Osteocyte (in vitro differentiated cells): ENCODE measurements at regions not wholly inside any gene's neighbourhood (a gene's known extent, or its start where the extent isn't known, plus 50 kb on each side); places are given as distances from the start of the nearest gene placed in this dataset.
A peak's percentile ranks its signal among the peaks of the same experiment; 100 is the strongest.

Experiments
- DNase-seq: peaks from one replicate; pipeline ENCODE4 v3.0.0; 2021; ENCODE audit warnings: mixed read lengths; ENCODE audit not compliant: unreplicated experiment; ENCODE audit errors: extremely low spot score
- H3K27ac Mint-ChIP-seq: one replicate; pipeline ENCODE4 v1.8.0; 2021; ENCODE audit warnings: mild to moderate bottlenecking, mixed read lengths; ENCODE audit not compliant: unreplicated experiment
- H3K27me3 Mint-ChIP-seq: one replicate; pipeline ENCODE4 v1.8.0; 2021; ENCODE audit warnings: mixed read lengths; ENCODE audit not compliant: unreplicated experiment
- H3K36me3 Mint-ChIP-seq: one replicate; pipeline ENCODE4 v1.8.0; 2021; ENCODE audit warnings: mixed read lengths; ENCODE audit not compliant: unreplicated experiment
- H3K4me1 Mint-ChIP-seq: one replicate; pipeline ENCODE4 v1.8.0; 2021; ENCODE audit warnings: mixed read lengths; ENCODE audit not compliant: unreplicated experiment
- H3K4me3 Mint-ChIP-seq: one replicate; pipeline ENCODE4 v1.8.0; 2021; ENCODE audit warnings: mild to moderate bottlenecking, moderate library complexity, mixed read lengths; ENCODE audit not compliant: unreplicated experiment
- H3K9me3 Mint-ChIP-seq: one replicate; pipeline ENCODE4 v1.8.0; 2021; ENCODE audit warnings: mixed read lengths; ENCODE audit not compliant: unreplicated experiment
- TF ChIP-seq, protein P1 (sequence below): fragments of 200-600 bp; sonication (generic); IDR thresholded peaks from 2 replicates; pipeline ENCODE4 v1.5.0; 2021; ENCODE audit warnings: antibody characterized with exemption, mild to moderate bottlenecking, moderate library complexity

DNA sequence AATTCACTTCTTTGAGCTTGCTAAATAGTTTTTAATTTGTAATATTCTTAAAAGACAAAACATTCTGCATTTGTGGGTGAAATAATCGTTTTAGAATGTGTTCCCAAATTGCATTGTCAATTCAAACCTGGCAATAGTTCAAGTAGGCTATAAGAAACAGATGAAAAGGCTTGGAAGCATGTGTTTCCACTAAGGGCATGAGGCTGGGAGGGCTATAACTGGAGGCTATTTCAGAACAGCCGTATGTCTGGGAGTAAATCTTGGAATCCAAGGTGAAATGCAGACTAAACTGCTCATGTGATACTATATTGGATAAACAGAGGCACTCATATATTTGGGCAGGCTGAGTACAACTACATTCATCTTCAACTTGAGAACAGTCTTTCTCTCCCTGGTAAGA is 117.4 kb upstream of the GRPR start:
- TF ChIP-seq, protein P1, sequence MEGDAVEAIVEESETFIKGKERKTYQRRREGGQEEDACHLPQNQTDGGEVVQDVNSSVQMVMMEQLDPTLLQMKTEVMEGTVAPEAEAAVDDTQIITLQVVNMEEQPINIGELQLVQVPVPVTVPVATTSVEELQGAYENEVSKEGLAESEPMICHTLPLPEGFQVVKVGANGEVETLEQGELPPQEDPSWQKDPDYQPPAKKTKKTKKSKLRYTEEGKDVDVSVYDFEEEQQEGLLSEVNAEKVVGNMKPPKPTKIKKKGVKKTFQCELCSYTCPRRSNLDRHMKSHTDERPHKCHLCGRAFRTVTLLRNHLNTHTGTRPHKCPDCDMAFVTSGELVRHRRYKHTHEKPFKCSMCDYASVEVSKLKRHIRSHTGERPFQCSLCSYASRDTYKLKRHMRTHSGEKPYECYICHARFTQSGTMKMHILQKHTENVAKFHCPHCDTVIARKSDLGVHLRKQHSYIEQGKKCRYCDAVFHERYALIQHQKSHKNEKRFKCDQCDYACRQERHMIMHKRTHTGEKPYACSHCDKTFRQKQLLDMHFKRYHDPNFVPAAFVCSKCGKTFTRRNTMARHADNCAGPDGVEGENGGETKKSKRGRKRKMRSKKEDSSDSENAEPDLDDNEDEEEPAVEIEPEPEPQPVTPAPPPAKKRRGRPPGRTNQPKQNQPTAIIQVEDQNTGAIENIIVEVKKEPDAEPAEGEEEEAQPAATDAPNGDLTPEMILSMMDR, result no peak
- Mint-ChIP-seq H3K4me1 (peaks cover 4% of the 10 kb centered on the region), H3K9me3 (no peaks in the 10 kb centered on the region), H3K36me3 (no peaks in the 10 kb centered on the region), H3K27me3 (peaks cover 2% of the 10 kb centered on the region), H3K4me3 (no peak overlapping the region), H3K27ac (no peak overlapping the region)
- DNase-seq, result no peak

DNA sequence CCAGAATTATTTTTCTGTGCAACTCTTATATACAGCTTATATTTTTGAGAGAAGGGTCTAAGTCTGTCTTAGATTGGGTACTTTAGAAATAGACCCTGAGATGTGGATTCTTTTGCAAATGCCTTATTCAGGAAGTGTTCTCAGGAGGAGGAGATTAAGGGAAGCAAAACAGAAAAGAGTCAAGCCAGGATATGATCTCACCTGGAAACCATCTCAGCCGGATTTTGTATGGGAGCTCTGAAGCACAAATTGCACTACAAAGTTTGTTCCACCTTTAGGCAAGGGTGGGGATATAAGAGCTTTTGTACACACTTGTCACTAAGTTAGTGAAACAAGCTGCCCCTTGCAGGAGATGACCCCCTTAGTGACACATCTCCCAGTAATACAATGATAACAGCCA is 121.2 kb upstream of the GRPR start:
- H3K4me1 Mint-ChIP-seq, result peaks cover 4% of the 10 kb centered on the region
- no peaks in the 10 kb centered on the region for H3K9me3 Mint-ChIP-seq
- H3K4me3 Mint-ChIP-seq, result no peak overlapping the region
- H3K27me3 Mint-ChIP-seq, result no peaks in the 10 kb centered on the region
- TF ChIP-seq, protein P1, result no peak
- no peaks in the 10 kb centered on the region for H3K36me3 Mint-ChIP-seq
- no peak for DNase-seq
- no peak overlapping the region for H3K27ac Mint-ChIP-seq

DNA sequence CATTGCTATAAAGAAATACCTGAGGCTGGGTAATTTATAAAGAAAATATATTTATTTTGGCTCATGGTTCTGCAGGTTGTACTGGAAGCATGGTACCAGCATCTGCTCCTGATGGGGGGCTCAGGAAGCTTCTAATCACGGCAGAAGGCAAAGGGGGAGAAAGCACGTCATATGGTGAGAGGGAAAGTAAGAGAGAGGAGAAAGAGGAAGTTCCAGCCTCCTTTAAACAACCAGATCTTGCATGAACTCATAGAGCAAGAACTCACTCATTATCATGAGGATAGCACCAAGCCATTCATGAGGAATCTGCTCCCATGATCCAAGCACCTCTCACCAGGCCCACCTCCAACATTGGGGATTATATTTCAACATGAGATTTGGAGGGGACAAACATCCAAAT is 125.0 kb upstream of the GRPR start:
- H3K27ac Mint-ChIP-seq, result no peak overlapping the region
- H3K4me3 Mint-ChIP-seq, result no peak overlapping the region
- peaks cover 4% of the 10 kb centered on the region for H3K4me1 Mint-ChIP-seq
- peaks cover 3% of the 10 kb centered on the region for H3K9me3 Mint-ChIP-seq
- H3K36me3 Mint-ChIP-seq, result no peaks in the 10 kb centered on the region
- H3K27me3 Mint-ChIP-seq, result no peaks in the 10 kb centered on the region
- TF ChIP-seq, protein P1, result no peak
- DNase-seq, result no peak

DNA sequence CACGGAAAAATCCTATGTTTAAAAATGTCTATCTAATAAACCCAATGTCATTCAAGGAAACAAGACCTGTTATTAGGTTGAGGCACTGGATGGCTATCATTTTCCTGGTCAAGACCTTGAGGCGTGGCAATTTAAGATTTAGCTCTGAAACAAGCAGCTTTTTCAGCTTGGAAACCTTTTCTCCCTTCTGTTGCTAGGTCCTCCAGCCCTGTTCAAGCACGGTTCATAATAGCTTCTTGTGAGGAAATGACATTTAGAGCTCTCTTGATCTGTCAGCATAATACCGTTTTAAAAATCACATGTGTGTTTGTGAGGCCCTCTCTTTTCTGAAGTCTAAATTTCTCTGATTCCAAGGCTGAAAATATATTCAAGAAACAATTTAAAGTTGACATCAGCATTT is 133.6 kb upstream of the GRPR start:
- H3K36me3 Mint-ChIP-seq, result no peaks in the 10 kb centered on the region
- peaks cover 4% of the 10 kb centered on the region for H3K27me3 Mint-ChIP-seq
- peaks cover 7% of the 10 kb centered on the region for H3K9me3 Mint-ChIP-seq
- H3K27ac Mint-ChIP-seq, result peak overlapping the region; percentile 13
- no peak overlapping the region for H3K4me3 Mint-ChIP-seq
- TF ChIP-seq, protein P1, result no peak
- DNase-seq, result no peak
- H3K4me1 Mint-ChIP-seq, result peaks cover 14% of the 10 kb centered on the region

DNA sequence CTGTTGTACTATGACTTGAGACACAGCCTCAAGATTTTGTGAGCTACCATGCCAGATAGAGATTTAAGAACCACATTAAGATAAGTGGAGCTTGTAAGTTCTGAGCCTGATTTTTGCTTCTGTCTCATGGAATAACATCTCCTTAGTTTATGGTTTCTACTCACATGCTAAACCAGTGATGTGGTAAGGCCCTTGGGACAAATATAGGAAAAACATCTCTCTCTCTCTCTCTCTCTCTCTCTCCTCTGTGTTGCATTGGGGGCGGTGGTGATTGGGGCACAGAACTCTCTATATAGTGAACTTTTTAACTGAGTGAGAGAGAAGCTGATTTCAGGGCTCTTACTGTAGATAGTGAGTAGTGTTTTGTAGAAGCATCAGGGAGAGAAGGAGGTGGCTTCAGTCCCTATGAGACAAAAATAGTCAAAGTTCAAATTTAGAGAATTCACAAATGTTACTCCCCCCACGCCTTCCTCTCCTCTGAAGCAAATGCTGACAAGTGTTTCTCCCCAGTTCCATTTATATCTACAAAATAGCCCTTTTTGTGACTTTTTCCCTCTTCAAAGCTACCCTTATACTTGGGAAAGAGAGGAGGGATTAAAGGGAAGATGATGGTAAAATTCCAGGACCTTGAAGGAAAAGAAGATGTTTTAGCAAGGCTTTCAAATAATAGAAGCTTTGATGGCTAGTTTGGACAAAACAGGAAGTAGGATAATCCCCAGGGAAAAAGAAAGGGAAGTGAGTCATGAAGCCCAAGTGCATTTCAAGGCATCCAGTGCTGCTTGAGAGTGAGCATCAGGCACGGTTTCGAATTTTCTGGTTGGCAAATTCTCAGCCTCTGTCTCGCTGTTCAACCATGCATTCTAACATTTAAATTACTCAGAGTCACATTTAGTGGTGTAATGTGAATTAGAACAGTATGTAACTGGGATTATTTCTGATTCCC is 134.3 kb upstream of the AP1S2 start:
- TF ChIP-seq, protein P1, result no peak
- H3K9me3 Mint-ChIP-seq, result peaks cover 7% of the 10 kb centered on the region
- H3K4me3 Mint-ChIP-seq, result no peak overlapping the region
- H3K4me1 Mint-ChIP-seq, result peaks cover 14% of the 10 kb centered on the region
- H3K27ac Mint-ChIP-seq, result peak overlapping the region; percentile 50
- H3K27me3 Mint-ChIP-seq, result peaks cover 4% of the 10 kb centered on the region
- no peaks in the 10 kb centered on the region for H3K36me3 Mint-ChIP-seq
- no peak for DNase-seq
